Endothelial cell of umbilical vein (primary cell): ENCODE measurements at regions not wholly inside any gene's neighbourhood (a gene's known extent, or its start where the extent isn't known, plus 50 kb on each side); places are given as distances from the start of the nearest gene placed in this dataset.

ENCODE experiments used
- POLR2A ChIP-seq: IDR thresholded peaks from 2 replicates; pipeline ENCODE4 v1.6.1; 2012; ENCODE audit warnings: low read depth, mild to moderate bottlenecking, control low read depth, low read length
- POLR2AphosphoS5 ChIP-seq: IDR thresholded peaks from 2 replicates; pipeline ENCODE4 v1.6.1; 2012; ENCODE audit warnings: low read depth, mild to moderate bottlenecking, control low read depth, low read length, moderate library complexity; ENCODE audit not compliant: insufficient read depth

GRCh38 chr7:89849052-89849451, 305.2 kb upstream of the STEAP1 start:
- no peak for TF ChIP-seq POLR2A
- TF ChIP-seq POLR2AphosphoS5, result no peak
